ENCODE measurements at regions not wholly inside any gene's neighbourhood (a gene's known extent, or its start where the extent isn't known, plus 50 kb on each side); places are given as distances from the start of the nearest gene placed in this dataset.

DNA sequence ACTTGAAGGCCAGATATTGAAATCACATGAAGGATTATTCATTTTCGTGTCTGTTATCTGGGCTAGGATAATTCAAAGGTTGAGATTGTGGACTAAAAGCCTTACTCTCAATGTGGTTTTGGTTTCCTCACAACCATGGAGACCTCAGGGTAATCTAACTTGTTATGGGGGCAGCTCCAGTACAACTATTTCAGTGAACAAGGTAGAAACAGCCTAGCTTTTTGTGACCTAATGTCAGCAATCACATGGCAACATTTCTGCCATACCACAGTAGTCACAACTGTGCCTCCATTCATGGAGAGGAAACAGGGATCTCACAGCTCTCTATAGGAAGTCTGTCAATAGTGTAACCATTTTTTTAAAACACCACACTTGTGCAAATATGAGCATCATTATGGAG, 62.4 kb upstream of the RARB start:
- H3K9ac ChIP-seq (ENCODE audit: low read depth, low read length), result no peak overlapping the region
- H3K9me3 ChIP-seq (ENCODE audit: control insufficient read depth, insufficient read depth, low read length), result no peaks in the 10 kb centered on the region
- no peaks in the 10 kb centered on the region for H3K36me3 ChIP-seq (ENCODE audit: insufficient read depth, low read length)
- no peaks in the 10 kb centered on the region for H3K4me1 ChIP-seq (ENCODE audit: insufficient read depth, low read length)

GRCh38 chr3:25367025-25367424, 61.0 kb upstream of the RARB start:
- Histone ChIP-seq H3K36me3 (ENCODE audit: insufficient read depth, low read length) (no peaks in the 10 kb centered on the region), H3K9me3 (ENCODE audit: control insufficient read depth, insufficient read depth, low read length) (no peaks in the 10 kb centered on the region), H3K4me1 (ENCODE audit: insufficient read depth, low read length) (no peaks in the 10 kb centered on the region), H3K9ac (ENCODE audit: low read depth, low read length) (no peak overlapping the region)

DNA sequence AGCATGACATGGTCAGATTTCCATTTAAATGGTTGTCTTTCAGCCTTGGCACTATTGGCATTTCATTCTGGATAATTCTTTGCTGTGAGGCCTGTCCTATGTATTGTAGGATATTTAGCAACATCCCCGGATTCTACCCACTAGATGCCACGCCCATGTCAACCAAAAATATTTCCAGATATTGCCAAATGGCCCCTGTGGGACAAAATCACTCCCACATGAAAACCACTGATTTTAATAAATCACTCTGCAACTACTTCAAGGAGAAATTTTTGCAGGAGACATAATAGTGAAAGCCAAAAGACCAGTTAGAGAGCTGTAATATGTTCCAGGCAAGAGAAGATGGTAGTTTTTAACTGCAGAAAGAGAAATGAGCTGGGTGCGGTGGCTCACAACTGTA, 55.9 kb upstream of the RARB start:
- Histone ChIP-seq H3K9ac (ENCODE audit: low read depth, low read length) (no peak overlapping the region), H3K36me3 (ENCODE audit: insufficient read depth, low read length) (no peaks in the 10 kb centered on the region), H3K4me1 (ENCODE audit: insufficient read depth, low read length) (no peaks in the 10 kb centered on the region), H3K9me3 (ENCODE audit: control insufficient read depth, insufficient read depth, low read length) (no peaks in the 10 kb centered on the region)

DNA sequence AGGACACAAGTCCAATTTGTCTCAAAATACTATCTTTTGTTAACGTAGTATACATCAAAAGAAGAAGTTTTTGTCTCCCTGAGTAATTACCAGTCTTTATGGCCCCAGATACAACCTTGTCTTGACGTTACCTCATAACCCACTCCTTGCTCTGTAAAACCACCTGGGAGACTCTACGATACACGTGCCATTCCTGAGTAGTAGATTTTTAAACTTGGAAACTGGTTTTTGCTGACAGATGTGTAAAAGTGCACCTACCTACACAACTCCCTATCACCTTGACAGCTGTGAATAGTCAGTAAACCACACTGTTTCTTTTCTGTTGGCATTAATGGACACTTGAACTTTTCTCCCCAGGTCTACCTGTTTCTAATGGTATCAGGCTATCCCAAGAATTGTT, 51.7 kb upstream of the RARB start:
- Histone ChIP-seq H3K36me3 (ENCODE audit: insufficient read depth, low read length) (no peaks in the 10 kb centered on the region), H3K9me3 (ENCODE audit: control insufficient read depth, insufficient read depth, low read length) (no peaks in the 10 kb centered on the region), H3K4me1 (ENCODE audit: insufficient read depth, low read length) (no peaks in the 10 kb centered on the region), H3K9ac (ENCODE audit: low read depth, low read length) (no peak overlapping the region)

DNA sequence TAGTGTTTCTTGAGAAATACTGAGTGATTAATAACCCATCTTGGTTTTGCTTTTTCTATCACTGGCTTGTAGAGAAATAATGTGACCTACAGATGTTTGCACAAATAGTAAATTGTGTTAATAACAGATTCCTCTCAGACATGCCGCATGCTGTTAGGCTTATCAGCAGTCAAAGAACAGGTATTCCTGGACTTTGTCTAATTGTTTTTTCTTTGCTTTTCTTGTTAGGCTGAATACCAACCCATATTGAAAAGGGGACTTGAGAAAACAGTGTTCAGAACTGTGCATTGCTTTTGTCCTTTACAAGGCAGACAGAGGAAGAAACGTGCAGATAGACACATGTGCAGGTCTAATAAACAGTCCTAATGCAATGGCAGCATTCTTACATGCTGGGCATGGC, 51.0 kb upstream of the RARB start:
- Histone ChIP-seq H3K36me3 (ENCODE audit: insufficient read depth, low read length) (no peaks in the 10 kb centered on the region), H3K9me3 (ENCODE audit: control insufficient read depth, insufficient read depth, low read length) (no peaks in the 10 kb centered on the region), H3K9ac (ENCODE audit: low read depth, low read length) (no peak overlapping the region), H3K4me1 (ENCODE audit: insufficient read depth, low read length) (no peaks in the 10 kb centered on the region)

Measured in ES-I3 (cell line).